PC-9 (cell line): ENCODE measurements at regions not wholly inside any gene's neighbourhood (a gene's known extent, or its start where the extent isn't known, plus 50 kb on each side); places are given as distances from the start of the nearest gene placed in this dataset.
"Not testable (repeated sequence)": the region's sequence is repeated elsewhere in the genome, so short reads cannot be mapped to it uniquely, and the experiment has no call there.

ENCODE experiments used
- BruUV-seq: library from RNA; stranded (reverse); fragments of 400-500 nt; replicated peaks from 2 replicates; lab custom pipeline; 2021; lab: Mats Ljungman, UMichigan
- CTCF ChIA-PET: fragments of 300-600 bp; sonication (Branson Sonifier 250); formaldehyde crosslinking; loops from one replicate; lab custom pipeline; 2022; ENCODE audit warnings: antibody characterized with exemption; lab: Charles Lee
- POLR2A ChIA-PET: fragments of 300-600 bp; sonication (Branson Sonifier 250); formaldehyde crosslinking; loops from one replicate; lab custom pipeline; 2022; ENCODE audit warnings: antibody characterized with exemption; ENCODE audit not compliant: unreplicated experiment; lab: Charles Lee
- DNase-seq, 2 experiments: peaks; one replicate each; pipeline versions ENCODE4 v3.0.0 to v3.0.0-alpha.2; 2015 to 2022; ENCODE audit warnings: mixed read lengths in 1 of 2
- H2AFZ ChIP-seq: fragments of 200-600 bp; sonication (generic); 2 replicates; pipeline ENCODE4 v1.8.1; 2017; ENCODE audit warnings: antibody characterized with exemption
- H3F3A ChIP-seq: fragments of 200-600 bp; sonication (generic); 2 replicates; pipeline ENCODE4 v1.8.1; 2017; ENCODE audit warnings: antibody characterized with exemption, mild to moderate bottlenecking, low read depth; ENCODE audit not compliant: insufficient read depth
- H3K27ac ChIP-seq: fragments of 200-600 bp; sonication (generic); 2 replicates; pipeline ENCODE4 v1.6.1; 2016; ENCODE audit warnings: mixed run types
- H3K27me3 ChIP-seq: fragments of 200-600 bp; sonication (generic); 2 replicates; pipeline ENCODE4 v1.6.1; 2016; ENCODE audit warnings: low read depth, mixed run types; ENCODE audit not compliant: insufficient read depth
- H3K36me3 ChIP-seq: fragments of 200-600 bp; sonication (generic); 2 replicates; pipeline ENCODE4 v1.6.1; 2016; ENCODE audit warnings: low read depth, mixed run types
- H3K4me1 ChIP-seq: fragments of 200-600 bp; sonication (generic); replicated peaks from 2 replicates; pipeline ENCODE4 v1.6.1; 2016; ENCODE audit warnings: mixed run types; ENCODE audit not compliant: insufficient read depth
- H3K4me2 ChIP-seq: fragments of 200-600 bp; sonication (generic); 2 replicates; pipeline ENCODE4 v1.6.1; 2017; ENCODE audit warnings: mixed run types
- H3K4me3 ChIP-seq: fragments of 200-600 bp; sonication (generic); 2 replicates; pipeline ENCODE4 v1.6.1; 2016; ENCODE audit warnings: mixed run types
- H3K79me2 ChIP-seq: fragments of 200-600 bp; sonication (generic); 2 replicates; pipeline ENCODE4 v1.6.1; 2017; ENCODE audit warnings: low read depth, mixed run types
- H3K9me2 ChIP-seq: fragments of 200-600 bp; sonication (generic); 2 replicates; pipeline ENCODE4 v1.8.1; 2017; ENCODE audit warnings: mild to moderate bottlenecking; ENCODE audit not compliant: insufficient read depth
- H3K9me3 ChIP-seq: fragments of 200-600 bp; sonication (generic); 2 replicates; pipeline ENCODE4 v1.8.1; 2016; ENCODE audit warnings: low read depth; ENCODE audit not compliant: insufficient read depth
- H4K20me1 ChIP-seq: fragments of 200-600 bp; sonication (generic); 2 replicates; pipeline ENCODE4 v1.8.1; 2017; ENCODE audit not compliant: insufficient read depth
- intact Hi-C: fragments of 100-400 bp; cut with micrococcal nuclease; formaldehyde crosslinking; loops from one replicate; pipeline ENCODE4 v1.10.0; 2022; ENCODE audit not compliant: unreplicated experiment

GRCh38 chr2:87533390-87534272 lies 214.3 kb upstream of the PLGLB2 start:
- H3F3A ChIP-seq, BruUV-seq, H3K4me1 ChIP-seq, H3K27ac ChIP-seq, CTCF ChIA-PET, H3K4me2 ChIP-seq, H3K9me3 ChIP-seq, H3K4me3 ChIP-seq, DNase-seq, H3K36me3 ChIP-seq, intact Hi-C loops, H2AFZ ChIP-seq, POLR2A ChIA-PET, H3K27me3 ChIP-seq, H4K20me1 ChIP-seq, H3K79me2 ChIP-seq, H3K9me2 ChIP-seq: not testable (repeated sequence)

DNA sequence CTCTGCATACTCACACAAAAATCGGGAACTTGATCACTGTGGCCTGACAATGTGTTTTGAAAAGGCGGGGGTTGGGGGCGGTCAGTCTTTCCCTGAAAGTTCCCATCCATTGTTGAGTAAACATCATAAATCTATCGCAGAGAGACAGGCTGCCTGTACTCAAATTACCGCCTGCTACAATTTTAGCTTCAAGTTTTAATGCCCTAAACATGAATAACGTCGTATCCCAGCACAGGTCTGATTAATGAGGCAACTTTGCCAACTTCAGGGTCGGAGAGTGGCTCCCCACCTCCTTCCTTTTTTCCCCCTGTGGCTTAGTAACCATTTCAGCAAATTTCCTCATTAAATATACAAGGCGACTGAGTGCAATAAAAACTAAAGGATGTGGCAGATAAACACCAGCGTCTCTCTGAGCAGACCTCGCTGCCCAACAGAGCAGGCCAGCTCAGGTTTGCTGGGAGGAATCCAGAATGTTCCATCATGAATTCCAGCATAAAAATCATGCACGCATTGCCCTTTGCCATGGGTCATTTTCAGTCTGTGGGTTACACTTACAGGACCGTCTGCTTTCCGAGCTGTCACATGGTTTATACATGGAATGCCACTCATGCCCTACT lies 213.5 kb upstream of the PLGLB2 start:
- DNase-seq, H4K20me1 ChIP-seq, H3K36me3 ChIP-seq, CTCF ChIA-PET, H3K79me2 ChIP-seq, H2AFZ ChIP-seq, POLR2A ChIA-PET, H3K4me1 ChIP-seq, BruUV-seq, H3K4me2 ChIP-seq, H3K4me3 ChIP-seq, H3F3A ChIP-seq, H3K27me3 ChIP-seq, intact Hi-C loops, H3K27ac ChIP-seq, H3K9me3 ChIP-seq, H3K9me2 ChIP-seq: not testable (repeated sequence)

DNA sequence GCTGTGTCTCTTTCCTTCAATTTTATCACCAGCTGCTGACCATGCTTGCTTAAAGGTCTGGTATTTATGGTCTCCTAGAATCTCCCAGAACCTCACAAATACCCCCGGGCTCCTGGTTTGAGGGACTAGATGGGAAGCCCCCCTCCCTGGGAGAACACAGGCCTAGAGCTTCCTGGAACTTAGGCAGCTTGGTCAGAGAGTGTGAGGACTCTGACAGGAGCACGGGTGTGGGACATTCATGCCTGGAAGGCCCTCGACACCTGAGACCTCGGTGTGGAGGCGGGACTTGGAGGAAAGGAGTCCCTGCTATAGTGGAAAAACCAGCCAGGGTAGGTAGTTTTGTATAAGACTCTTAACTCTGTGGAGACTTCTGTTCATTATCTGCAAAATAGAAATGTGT lies 211.5 kb upstream of the PLGLB2 start:
- POLR2A ChIA-PET, H3K4me2 ChIP-seq, H4K20me1 ChIP-seq, H3K9me2 ChIP-seq, H3K4me1 ChIP-seq, intact Hi-C loops, BruUV-seq, H3K27ac ChIP-seq, H3K27me3 ChIP-seq, CTCF ChIA-PET, H3K79me2 ChIP-seq, H2AFZ ChIP-seq, H3K4me3 ChIP-seq, H3K36me3 ChIP-seq, H3K9me3 ChIP-seq, H3F3A ChIP-seq: not testable (repeated sequence)
- DNase-seq, result peak; percentile 4 to 33

DNA sequence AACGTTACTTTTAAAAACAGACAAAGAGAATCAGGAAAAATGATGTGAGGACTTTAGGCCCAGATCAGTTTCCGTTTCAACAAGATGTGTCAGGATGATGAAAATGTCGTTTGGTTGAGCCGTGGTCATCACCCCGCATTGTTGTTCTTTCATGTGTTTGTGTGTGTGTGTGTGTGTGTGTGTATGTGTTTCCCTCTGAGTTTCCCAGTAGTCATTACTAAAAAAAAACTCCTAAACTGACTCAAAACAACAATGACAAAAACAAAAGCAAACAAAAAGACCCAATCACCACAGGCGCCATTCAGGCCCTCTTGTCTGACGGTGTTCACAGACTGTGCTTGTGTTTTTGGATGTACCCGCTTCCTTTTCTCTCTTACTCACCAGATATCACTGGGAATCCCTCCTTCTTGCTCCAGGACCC lies 210.6 kb upstream of the PLGLB2 start:
- BruUV-seq, DNase-seq, H3K27me3 ChIP-seq, H3K27ac ChIP-seq, H3F3A ChIP-seq, H3K4me1 ChIP-seq, POLR2A ChIA-PET, intact Hi-C loops, CTCF ChIA-PET, H3K9me3 ChIP-seq, H3K36me3 ChIP-seq, H3K9me2 ChIP-seq, H3K79me2 ChIP-seq, H3K4me2 ChIP-seq, H2AFZ ChIP-seq, H4K20me1 ChIP-seq, H3K4me3 ChIP-seq: not testable (repeated sequence)

GRCh38 chr2:87538268-87538667 lies 209.6 kb upstream of the PLGLB2 start:
- H3K4me1 ChIP-seq, BruUV-seq, H3K9me2 ChIP-seq, H3K9me3 ChIP-seq, H3K4me2 ChIP-seq, CTCF ChIA-PET, H3F3A ChIP-seq, H3K36me3 ChIP-seq, H3K4me3 ChIP-seq, DNase-seq, H2AFZ ChIP-seq, H3K79me2 ChIP-seq, H4K20me1 ChIP-seq, intact Hi-C loops, H3K27me3 ChIP-seq, POLR2A ChIA-PET, H3K27ac ChIP-seq: not testable (repeated sequence)

DNA sequence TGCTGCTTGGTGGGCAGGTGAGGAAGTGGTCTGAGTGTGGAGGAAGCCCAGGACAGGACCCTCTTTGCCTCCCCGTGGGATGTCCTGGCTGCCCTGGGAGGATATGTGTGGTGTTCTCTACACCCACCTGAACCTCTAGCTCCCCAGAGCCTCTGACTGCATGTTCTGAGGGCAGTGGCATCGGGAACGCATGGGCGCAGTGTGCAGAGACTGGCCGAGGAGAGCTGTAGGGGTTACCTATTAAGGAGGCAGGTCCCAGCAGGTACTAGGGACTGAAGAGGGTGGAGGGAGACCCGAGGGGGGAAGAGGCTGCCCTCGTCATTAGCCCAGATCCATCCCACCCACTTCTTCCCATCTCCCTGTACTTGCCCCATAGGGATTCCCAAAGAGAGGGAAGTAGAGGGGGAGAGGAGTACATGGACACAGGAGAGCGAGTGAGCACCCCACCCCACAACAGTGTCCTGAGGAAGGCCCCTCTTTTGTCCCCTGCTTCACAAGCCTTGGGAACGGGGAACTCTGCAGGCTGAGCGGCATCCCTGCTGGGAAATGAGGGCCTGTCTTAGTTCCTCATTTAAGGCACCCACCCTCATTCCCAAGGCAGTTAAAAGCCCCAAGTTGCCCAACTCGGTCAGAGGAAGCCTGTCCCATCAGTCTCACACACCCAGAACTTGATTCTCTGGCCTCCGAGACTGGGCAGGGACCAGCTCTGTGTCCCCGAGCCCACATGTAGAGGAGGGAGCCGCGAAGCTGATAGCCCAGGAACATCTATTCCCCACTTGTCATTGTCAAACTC lies 208.5 kb upstream of the PLGLB2 start:
- CTCF ChIA-PET, intact Hi-C loops, H3K4me1 ChIP-seq, BruUV-seq, H3K79me2 ChIP-seq, H3K4me2 ChIP-seq, H3K27ac ChIP-seq, POLR2A ChIA-PET, DNase-seq, H2AFZ ChIP-seq, H4K20me1 ChIP-seq, H3K9me3 ChIP-seq, H3K36me3 ChIP-seq, H3K9me2 ChIP-seq, H3K27me3 ChIP-seq, H3F3A ChIP-seq, H3K4me3 ChIP-seq: not testable (repeated sequence)

- H3K36me3 ChIP-seq, POLR2A ChIA-PET, H3K4me1 ChIP-seq, H3K9me3 ChIP-seq, H3F3A ChIP-seq, BruUV-seq, H3K4me3 ChIP-seq, H3K9me2 ChIP-seq, intact Hi-C loops, H3K27me3 ChIP-seq, H3K4me2 ChIP-seq, CTCF ChIA-PET, H2AFZ ChIP-seq, DNase-seq, H4K20me1 ChIP-seq, H3K79me2 ChIP-seq, H3K27ac ChIP-seq: not testable (repeated sequence)
Measured at GRCh38 chr2:87540242-87540641, 207.6 kb upstream of the PLGLB2 start.
